ENCODE measurements at regions not wholly inside any gene's neighbourhood (a gene's known extent, or its start where the extent isn't known, plus 50 kb on each side); places are given as distances from the start of the nearest gene placed in this dataset.

GRCh38 chr3:69607466-69608305 lies 131.6 kb upstream of the MITF start:
- no peak for DNase-seq
- Histone ChIP-seq H3K27me3 (no peaks in the 10 kb centered on the region), H3K36me3 (no peaks in the 10 kb centered on the region), H3K4me1 (no peaks in the 10 kb centered on the region), H3K9me3 (no peaks in the 10 kb centered on the region), H3K4me3 (ENCODE audit: low read depth, low read length) (no peak overlapping the region)
- TF ChIP-seq, protein P1, sequence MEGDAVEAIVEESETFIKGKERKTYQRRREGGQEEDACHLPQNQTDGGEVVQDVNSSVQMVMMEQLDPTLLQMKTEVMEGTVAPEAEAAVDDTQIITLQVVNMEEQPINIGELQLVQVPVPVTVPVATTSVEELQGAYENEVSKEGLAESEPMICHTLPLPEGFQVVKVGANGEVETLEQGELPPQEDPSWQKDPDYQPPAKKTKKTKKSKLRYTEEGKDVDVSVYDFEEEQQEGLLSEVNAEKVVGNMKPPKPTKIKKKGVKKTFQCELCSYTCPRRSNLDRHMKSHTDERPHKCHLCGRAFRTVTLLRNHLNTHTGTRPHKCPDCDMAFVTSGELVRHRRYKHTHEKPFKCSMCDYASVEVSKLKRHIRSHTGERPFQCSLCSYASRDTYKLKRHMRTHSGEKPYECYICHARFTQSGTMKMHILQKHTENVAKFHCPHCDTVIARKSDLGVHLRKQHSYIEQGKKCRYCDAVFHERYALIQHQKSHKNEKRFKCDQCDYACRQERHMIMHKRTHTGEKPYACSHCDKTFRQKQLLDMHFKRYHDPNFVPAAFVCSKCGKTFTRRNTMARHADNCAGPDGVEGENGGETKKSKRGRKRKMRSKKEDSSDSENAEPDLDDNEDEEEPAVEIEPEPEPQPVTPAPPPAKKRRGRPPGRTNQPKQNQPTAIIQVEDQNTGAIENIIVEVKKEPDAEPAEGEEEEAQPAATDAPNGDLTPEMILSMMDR (IDR thresholded peaks at IDR 0.05; ENCODE audit: low read depth, low read length), result no peak

GRCh38 chr3:69605867-69606266 lies 133.4 kb upstream of the MITF start:
- H3K4me1 ChIP-seq, result no peaks in the 10 kb centered on the region
- no peaks in the 10 kb centered on the region for H3K9me3 ChIP-seq
- H3K36me3 ChIP-seq, result no peaks in the 10 kb centered on the region
- H3K4me3 ChIP-seq (ENCODE audit: low read depth, low read length), result no peak overlapping the region
- no peaks in the 10 kb centered on the region for H3K27me3 ChIP-seq
- TF ChIP-seq, protein P1 (IDR thresholded peaks at IDR 0.05; ENCODE audit: low read depth, low read length), result no peak
- DNase-seq, result no peak

DNA sequence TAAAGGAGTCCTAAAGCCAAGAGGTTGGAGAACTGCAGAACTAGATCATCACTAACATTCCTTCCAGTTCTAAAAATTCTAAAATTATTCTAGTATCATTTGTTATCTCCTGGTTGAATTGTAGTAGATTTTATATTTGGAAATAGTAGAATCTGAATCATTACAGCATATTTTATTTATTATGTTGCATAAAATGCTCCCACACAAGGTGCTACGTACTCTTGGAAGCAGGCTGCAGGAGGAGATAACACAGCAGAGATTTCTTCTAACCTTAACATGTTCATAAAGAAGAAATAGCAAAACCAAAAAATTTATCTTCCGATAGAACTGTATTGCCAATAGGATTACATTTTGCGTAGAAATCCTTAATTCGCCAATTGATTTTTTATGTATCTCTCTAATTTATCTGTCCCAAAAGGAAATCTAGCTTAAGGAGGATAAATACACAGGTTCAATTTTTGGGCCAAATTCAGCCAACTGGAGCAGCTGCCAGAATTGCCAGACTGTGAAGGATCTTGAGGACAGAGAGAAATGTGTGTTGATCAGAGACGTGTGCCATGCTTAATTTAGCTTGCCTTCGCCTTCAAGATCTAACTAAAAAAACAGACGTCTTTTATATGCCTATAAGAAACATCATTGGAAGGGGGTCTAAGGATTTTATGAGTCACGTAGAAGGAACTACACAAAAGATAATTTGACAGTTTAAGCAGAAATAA lies 134.4 kb upstream of the MITF start:
- H3K36me3 ChIP-seq, result no peaks in the 10 kb centered on the region
- H3K4me3 ChIP-seq (ENCODE audit: low read depth, low read length), result no peak overlapping the region
- no peaks in the 10 kb centered on the region for H3K27me3 ChIP-seq
- H3K4me1 ChIP-seq, result no peaks in the 10 kb centered on the region
- no peaks in the 10 kb centered on the region for H3K9me3 ChIP-seq
- TF ChIP-seq, protein P1 (IDR thresholded peaks at IDR 0.05; ENCODE audit: low read depth, low read length), result no peak
- no peak for DNase-seq

DNA sequence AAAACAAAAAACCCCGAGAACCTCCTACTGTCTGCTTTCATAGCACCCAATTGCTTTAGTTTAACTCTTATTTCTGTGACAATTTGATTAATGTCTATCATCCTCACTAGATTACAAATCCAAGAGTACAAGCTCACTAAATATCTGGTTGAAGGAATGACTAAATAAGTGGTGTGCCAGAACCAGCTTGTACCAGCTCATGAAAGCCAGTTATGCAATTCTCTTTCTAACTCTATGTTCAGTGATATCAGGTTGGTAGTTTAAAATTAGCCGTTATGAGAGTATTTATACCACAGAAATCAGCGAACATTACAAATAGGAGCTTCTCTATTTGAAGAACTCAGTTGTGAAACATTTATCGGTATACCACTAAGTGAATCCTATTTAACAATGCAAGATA lies 137.2 kb upstream of the MITF start:
- H3K27me3 ChIP-seq, result no peaks in the 10 kb centered on the region
- DNase-seq, result no peak
- no peak overlapping the region for H3K4me3 ChIP-seq (ENCODE audit: low read depth, low read length)
- no peaks in the 10 kb centered on the region for H3K9me3 ChIP-seq
- no peaks in the 10 kb centered on the region for H3K36me3 ChIP-seq
- TF ChIP-seq, protein P1 (IDR thresholded peaks at IDR 0.05; ENCODE audit: low read depth, low read length), result no peak
- H3K4me1 ChIP-seq, result no peaks in the 10 kb centered on the region

DNA sequence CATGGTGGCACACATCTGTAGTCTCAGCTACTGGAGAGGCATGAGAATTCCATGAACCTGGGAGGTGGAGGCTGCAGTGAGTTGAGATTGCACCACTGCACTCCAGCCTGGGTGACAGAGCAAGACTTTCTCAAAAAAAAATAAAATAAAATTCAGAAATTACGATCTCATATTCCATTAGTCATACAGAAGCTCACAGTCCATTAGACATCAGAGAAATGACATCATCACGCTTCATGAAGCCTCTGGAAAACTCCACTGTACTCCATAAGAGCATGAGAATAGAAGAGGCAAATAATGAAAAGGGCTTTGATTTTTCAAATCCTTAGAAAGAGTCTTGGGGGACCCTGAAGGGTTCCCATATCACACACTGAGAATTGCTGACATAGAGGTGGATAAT lies 145.0 kb upstream of the MITF start:
- H3K4me1 ChIP-seq, result no peaks in the 10 kb centered on the region; the same call in 1 of the 2 replicates

More for the DNA sequence above, 145.0 kb upstream of the MITF start:
- Histone ChIP-seq H3K9me3 (no peaks in the 10 kb centered on the region), H3K4me3 (ENCODE audit: low read depth, low read length) (no peak overlapping the region), H3K27me3 (no peaks in the 10 kb centered on the region), H3K36me3 (no peaks in the 10 kb centered on the region)
- no peak for DNase-seq
- TF ChIP-seq, protein P1 (IDR thresholded peaks at IDR 0.05; ENCODE audit: low read depth, low read length), result no peak

Data from BE2C (cell line).